Neural progenitor cell (in vitro differentiated cells): ENCODE measurements at regions not wholly inside any gene's neighbourhood (a gene's known extent, or its start where the extent isn't known, plus 50 kb on each side); places are given as distances from the start of the nearest gene placed in this dataset.

ENCODE experiments used
- DNase-seq: peaks from one replicate; pipeline ENCODE4 v3.0.0-alpha.2; 2016; ENCODE audit warnings: low spot score
- H2AFZ ChIP-seq: fragments of 200-600 bp; sonication (generic); replicated peaks from 2 replicates; pipeline ENCODE4 v1.6.1; 2016; ENCODE audit warnings: antibody characterized with exemption
- H3F3A ChIP-seq: fragments of 200-600 bp; sonication (generic); 2 replicates; pipeline ENCODE4 v1.6.1; 2016; ENCODE audit warnings: antibody characterized with exemption, low read depth
- H3K27ac ChIP-seq: fragments of 200-600 bp; sonication (generic); 2 replicates; pipeline ENCODE4 v1.5.1; 2016; ENCODE audit warnings: mild to moderate bottlenecking
- H3K27me3 ChIP-seq: fragments of 200-600 bp; sonication (generic); 2 replicates; pipeline ENCODE4 v1.6.1; 2016; ENCODE audit warnings: mild to moderate bottlenecking, moderate library complexity
- H3K36me3 ChIP-seq: fragments of 200-600 bp; sonication (generic); 2 replicates; pipeline ENCODE4 v1.5.1; 2016
- H3K4me1 ChIP-seq: fragments of 200-600 bp; sonication (generic); 2 replicates; pipeline ENCODE4 v1.6.1; 2016; ENCODE audit warnings: mixed run types
- H3K4me2 ChIP-seq: fragments of 200-600 bp; sonication (generic); 2 replicates; pipeline ENCODE4 v1.6.1; 2016
- H3K4me3 ChIP-seq: fragments of 200-600 bp; sonication (generic); 2 replicates; pipeline ENCODE4 v1.5.1; 2016
- H3K79me2 ChIP-seq: fragments of 200-600 bp; sonication (generic); 2 replicates; pipeline ENCODE4 v1.6.1; 2016; ENCODE audit warnings: low read depth
- H3K9ac ChIP-seq: fragments of 200-600 bp; sonication (generic); 2 replicates; pipeline ENCODE4 v1.6.1; 2016
- H3K9me3 ChIP-seq: fragments of 200-600 bp; sonication (generic); 2 replicates; pipeline ENCODE4 v1.5.1; 2016; ENCODE audit warnings: low read depth
- H4K20me1 ChIP-seq: fragments of 200-600 bp; sonication (generic); 2 replicates; pipeline ENCODE4 v1.6.1; 2016; ENCODE audit warnings: low read depth
- H3K27ac Mint-ChIP-seq: 3 replicates; pipeline ENCODE4 v1.8.0; 2021; ENCODE audit warnings: mixed read lengths
- H3K27me3 Mint-ChIP-seq: 2 replicates; pipeline ENCODE4 v1.8.0; 2022; ENCODE audit warnings: low read depth, mild to moderate bottlenecking, inconsistent platforms, moderate library complexity, mixed read lengths; ENCODE audit not compliant: insufficient read depth
- H3K36me3 Mint-ChIP-seq: 3 replicates; pipeline ENCODE4 v1.8.0; 2021; ENCODE audit warnings: mixed read lengths
- H3K4me1 Mint-ChIP-seq: 3 replicates; pipeline ENCODE4 v1.8.0; 2021; ENCODE audit warnings: mixed read lengths
- H3K4me3 Mint-ChIP-seq: 3 replicates; pipeline ENCODE4 v1.8.0; 2021; ENCODE audit warnings: mild to moderate bottlenecking, moderate library complexity, mixed read lengths
- H3K9me3 Mint-ChIP-seq: 3 replicates; pipeline ENCODE4 v1.8.0; 2020; ENCODE audit warnings: mixed read lengths
- CTCF ChIP-seq: fragments of 200-600 bp; sonication (generic); IDR thresholded peaks from 2 replicates; pipeline ENCODE4 v1.5.1; 2017; ENCODE audit warnings: antibody characterized with exemption, mild to moderate bottlenecking
- EZH2 ChIP-seq: fragments of 200-600 bp; sonication (generic); IDR thresholded peaks from 2 replicates; pipeline ENCODE4 v1.6.1; 2017; ENCODE audit warnings: antibody characterized with exemption, mild to moderate bottlenecking, moderate library complexity
- EZH2phosphoT487 ChIP-seq: fragments of 200-600 bp; sonication (generic); IDR thresholded peaks from 2 replicates; pipeline ENCODE4 v1.6.1; 2017; ENCODE audit warnings: antibody characterized with exemption

- Histone ChIP-seq H3K27ac (no peak overlapping the region), H3F3A (peaks cover 64% of the 10 kb centered on the region), H3K9me3 (no peaks in the 10 kb centered on the region), H2AFZ (peak overlapping the region; percentile 45), H3K36me3 (no peaks in the 10 kb centered on the region), H4K20me1 (no peaks in the 10 kb centered on the region), H3K4me2 (peak overlapping the region; percentile 73), H3K9ac (no peak overlapping the region), H3K4me3 (no peak overlapping the region), H3K4me1 (peaks cover 80% of the 10 kb centered on the region), H3K27me3 (no peaks in the 10 kb centered on the region), H3K79me2 (no peaks in the 10 kb centered on the region)
- H3K36me3 Mint-ChIP-seq, result no peaks in the 10 kb centered on the region
- H3K9me3 Mint-ChIP-seq, result no peaks in the 10 kb centered on the region
- no peak for TF ChIP-seq EZH2phosphoT487
- no peak for TF ChIP-seq CTCF
- TF ChIP-seq EZH2, result no peak
- peak overlapping the region; percentile 14 for H3K4me3 Mint-ChIP-seq
- H3K4me1 Mint-ChIP-seq, result peaks cover 62% of the 10 kb centered on the region
- no peak overlapping the region for H3K27ac Mint-ChIP-seq
- H3K27me3 Mint-ChIP-seq, result peaks cover 26% of the 10 kb centered on the region
- DNase-seq, result no peak
These were observed 371.4 kb downstream of the NR2F2 start for GRCh38 chr15:96701877-96702276.

DNA sequence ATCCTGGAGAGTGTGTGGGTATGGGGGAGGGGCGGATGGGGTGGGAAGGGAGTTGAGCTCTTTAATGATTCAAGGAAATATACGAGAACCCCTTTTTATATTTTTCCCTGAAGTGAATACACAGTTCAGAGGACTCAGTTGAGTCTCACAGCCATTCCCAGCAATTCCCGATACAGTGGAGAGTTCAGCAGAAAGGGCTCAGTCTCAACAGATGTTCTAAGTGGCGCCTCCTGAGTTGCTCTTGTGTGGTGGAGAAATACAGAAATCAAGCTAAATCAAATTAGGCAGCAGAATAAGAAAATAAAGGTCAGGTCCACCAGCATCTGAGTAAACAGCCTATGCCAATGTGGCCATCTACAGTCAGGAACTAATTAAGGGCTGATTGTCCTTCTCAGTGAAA is 372.1 kb downstream of the NR2F2 start:
- peak; percentile 31 for DNase-seq
- Histone ChIP-seq H3K79me2 (no peaks in the 10 kb centered on the region), H3K27ac (peak overlapping the region; percentile 61), H3K9me3 (no peaks in the 10 kb centered on the region), H4K20me1 (no peaks in the 10 kb centered on the region), H3K4me1 (peaks cover 87% of the 10 kb centered on the region), H3F3A (peaks cover 64% of the 10 kb centered on the region), H3K36me3 (no peaks in the 10 kb centered on the region), H2AFZ (no peak overlapping the region), H3K9ac (no peak overlapping the region), H3K4me2 (peak overlapping the region; percentile 73), H3K27me3 (no peaks in the 10 kb centered on the region), H3K4me3 (peak overlapping the region; percentile 18)
- no peak for TF ChIP-seq EZH2phosphoT487
- TF ChIP-seq EZH2, result no peak
- TF ChIP-seq CTCF, result no peak
- Mint-ChIP-seq H3K9me3 (no peaks in the 10 kb centered on the region), H3K27ac (no peak overlapping the region), H3K4me3 (peak overlapping the region; percentile 3), H3K36me3 (no peaks in the 10 kb centered on the region), H3K4me1 (peaks cover 67% of the 10 kb centered on the region), H3K27me3 (peaks cover 19% of the 10 kb centered on the region)

GRCh38 chr15:96703091-96703490 is 372.6 kb downstream of the NR2F2 start:
- H3F3A ChIP-seq, result peaks cover 64% of the 10 kb centered on the region
- no peak for TF ChIP-seq EZH2phosphoT487
- TF ChIP-seq EZH2, result no peak
- TF ChIP-seq CTCF, result no peak
- H3K79me2 ChIP-seq, result no peaks in the 10 kb centered on the region
- peak overlapping the region; percentile 61 for H3K27ac ChIP-seq
- Mint-ChIP-seq H3K27me3 (peaks cover 18% of the 10 kb centered on the region), H3K9me3 (no peaks in the 10 kb centered on the region), H3K4me1 (peaks cover 70% of the 10 kb centered on the region), H3K36me3 (no peaks in the 10 kb centered on the region), H3K4me3 (peak overlapping the region; percentile 3), H3K27ac (no peak overlapping the region)
- DNase-seq, result peak; percentile 49
- H3K4me2 ChIP-seq, result peak overlapping the region; percentile 73
- H3K9ac ChIP-seq, result no peak overlapping the region
- no peaks in the 10 kb centered on the region for H3K36me3 ChIP-seq
- H3K4me1 ChIP-seq, result peaks cover 92% of the 10 kb centered on the region
- H3K4me3 ChIP-seq, result peak overlapping the region; percentile 18
- H4K20me1 ChIP-seq, result no peaks in the 10 kb centered on the region
- no peaks in the 10 kb centered on the region for H3K9me3 ChIP-seq
- H2AFZ ChIP-seq, result no peak overlapping the region
- no peaks in the 10 kb centered on the region for H3K27me3 ChIP-seq
